Tibial artery (tissue), 4 donors: ENCODE measurements at regions not wholly inside any gene's neighbourhood (a gene's known extent, or its start where the extent isn't known, plus 50 kb on each side); places are given as distances from the start of the nearest gene placed in this dataset.

ENCODE experiments used
- DNase-seq, 2 donors: peaks; one replicate each; pipeline ENCODE4 v3.0.0-alpha.2; 2019
- H3K27ac ChIP-seq, 2 donors: fragments of 200-600 bp; sonication (generic) in 1 of 2; 1 replicate in 1 of 2; 2 replicates in 1 of 2; pipeline ENCODE4 v1.5.1; 2018 to 2019; ENCODE audit warnings: mild to moderate bottlenecking in 1 of 2
- H3K27me3 ChIP-seq, 2 donors: fragments of 200-600 bp; sonication (generic) in 1 of 2; one replicate each; pipeline versions ENCODE4 v1.5.1 to v1.6.0; 2016 to 2019
- H3K36me3 ChIP-seq, 3 donors: fragments of 200-600 bp; sonication (generic) in 2 of 3; one replicate each; pipeline ENCODE4 v1.5.1; 2016 to 2019; ENCODE audit warnings: mild to moderate bottlenecking in 2 of 3
- H3K4me1 ChIP-seq, 4 donors: fragments of 200-600 bp; sonication (generic) in 2 of 4; 1 replicate in 3 of 4; 2 replicates in 1 of 4; pipeline ENCODE4 v1.5.1; 2016 to 2019
- H3K4me3 ChIP-seq, 2 donors: fragments of 200-600 bp; sonication (generic) in 1 of 2; 1 replicate in 1 of 2; 2 replicates in 1 of 2; pipeline ENCODE4 v1.5.1; 2018 to 2019; ENCODE audit warnings: mild to moderate bottlenecking in 2 of 2
- H3K9me3 ChIP-seq, 3 donors: fragments of 200-600 bp; sonication (generic) in 1 of 3; one replicate each; pipeline ENCODE4 v1.5.1; 2016 to 2019
- CTCF ChIP-seq, 2 experiments: fragments of 200-600 bp in 1 of 2; fragments of 450-650 bp in 1 of 2; IDR thresholded peaks; one replicate each; pipeline ENCODE4 v1.5.1; 2017 to 2019; ENCODE audit warnings: antibody characterized with exemption in 2 of 2, mild to moderate bottlenecking in 1 of 2, moderate library complexity in 1 of 2
- intact Hi-C: fragments of 100-400 bp; cut with DNase I; formaldehyde crosslinking; loops from one replicate; pipeline ENCODE4 v1.15.0; 2023; ENCODE audit warnings: low total_unique reads

DNA sequence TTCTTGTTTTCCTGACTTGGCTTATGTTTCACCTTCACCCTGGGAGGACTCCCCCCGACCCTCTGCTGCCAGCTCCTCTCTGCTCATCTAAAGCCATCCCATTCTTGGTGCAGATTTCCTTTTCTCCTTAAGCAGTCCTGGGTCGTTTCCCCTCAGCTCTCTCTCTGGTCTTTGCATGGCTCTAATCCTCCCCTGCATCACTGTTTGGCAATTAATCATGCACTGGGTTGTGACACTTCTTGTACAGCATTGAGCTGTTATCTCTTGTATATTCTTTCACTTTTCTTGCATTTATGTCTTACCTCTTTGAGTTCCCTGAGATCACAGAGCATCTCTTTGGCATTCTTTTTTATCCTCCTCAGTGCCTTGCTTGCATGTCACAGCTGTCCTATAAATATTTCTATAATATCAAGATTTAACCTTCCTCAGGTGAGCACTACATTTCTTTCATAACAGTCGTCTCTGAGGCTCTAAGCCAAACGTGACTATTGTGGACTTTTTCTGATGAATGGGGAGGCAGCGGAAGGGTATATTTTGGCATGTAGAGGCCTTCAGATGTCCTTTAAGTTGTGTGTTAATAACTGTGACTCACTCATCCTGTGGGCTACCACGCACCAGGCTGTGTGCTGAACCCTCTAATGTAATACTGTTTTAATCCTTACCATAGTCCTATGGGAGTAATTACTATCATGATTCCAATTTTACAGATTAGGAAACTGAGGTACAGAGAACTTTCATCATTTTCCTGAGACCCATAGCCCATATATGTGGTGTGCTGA, 507.5 kb downstream of the SLC4A3 start:
- no peak for DNase-seq
- Histone ChIP-seq H3K4me1 (no peaks in the 10 kb centered on the region), H3K36me3 (no peaks in the 10 kb centered on the region), H3K27me3 (no peaks in the 10 kb centered on the region), H3K27ac (no peak overlapping the region), H3K4me3 (no peak overlapping the region), H3K9me3 (peaks cover 0 to 12% (median 6%) of the 10 kb centered on the region in 3 donors)
- no peak for TF ChIP-seq CTCF (IDR thresholded peaks at IDR 0.05)
- intact Hi-C loops: no loop called here

DNA sequence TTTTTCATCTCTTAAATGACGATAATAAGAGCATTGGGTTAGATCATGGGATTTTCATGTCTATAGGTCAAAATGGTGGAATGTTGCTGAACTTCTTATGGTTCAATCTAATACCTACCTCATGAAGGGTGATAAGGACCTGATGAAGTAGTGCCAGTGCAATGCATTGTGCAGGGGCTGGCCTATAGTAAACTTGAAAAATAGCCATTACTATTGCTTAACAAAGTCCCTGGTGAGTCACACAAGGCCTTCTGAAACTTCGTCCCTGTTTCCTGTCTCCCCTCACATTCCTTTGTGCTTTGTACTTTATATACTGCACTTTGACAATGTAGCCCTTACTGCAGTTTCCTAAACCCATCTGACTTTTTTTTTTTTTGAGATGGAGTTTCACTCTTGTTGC, 515.9 kb downstream of the SLC4A3 start:
- no peak overlapping the region for H3K27ac ChIP-seq
- DNase-seq: no peak

GRCh38 chr2:220144411-220144810, 517.0 kb downstream of the SLC4A3 start:
- Histone ChIP-seq H3K36me3 (no peaks in the 10 kb centered on the region), H3K27me3 (no peaks in the 10 kb centered on the region), H3K27ac (no peak overlapping the region), H3K4me1 (peaks cover 0 to 12% (median 6%) of the 10 kb centered on the region in 4 donors), H3K9me3 (no peaks in the 10 kb centered on the region), H3K4me3 (no peak overlapping the region)
- intact Hi-C loops: no loop called here
- DNase-seq: no peak
- no peak for TF ChIP-seq CTCF (IDR thresholded peaks at IDR 0.05)

More for the DNA sequence above, 515.9 kb downstream of the SLC4A3 start:
- Histone ChIP-seq H3K9me3 (no peaks in the 10 kb centered on the region), H3K4me1 (peaks cover 0 to 12% (median 6%) of the 10 kb centered on the region in 4 donors), H3K27me3 (no peaks in the 10 kb centered on the region), H3K36me3 (no peaks in the 10 kb centered on the region), H3K4me3 (no peak overlapping the region)
- intact Hi-C loops: no loop called here
- TF ChIP-seq CTCF (IDR thresholded peaks at IDR 0.05): no peak

- no peak overlapping the region for H3K4me3 ChIP-seq
- no peak overlapping the region for H3K27ac ChIP-seq
- no peak for TF ChIP-seq CTCF (IDR thresholded peaks at IDR 0.05)
- intact Hi-C loops: no loop called here
- no peaks in the 10 kb centered on the region for H3K36me3 ChIP-seq
- DNase-seq: no peak
- H3K4me1 ChIP-seq: peaks cover 0 to 12% (median 6%) of the 10 kb centered on the region in 4 donors
- H3K27me3 ChIP-seq: no peaks in the 10 kb centered on the region
- no peaks in the 10 kb centered on the region for H3K9me3 ChIP-seq
These were observed 520.0 kb downstream of the SLC4A3 start for GRCh38 chr2:220147161-220148038.

DNA sequence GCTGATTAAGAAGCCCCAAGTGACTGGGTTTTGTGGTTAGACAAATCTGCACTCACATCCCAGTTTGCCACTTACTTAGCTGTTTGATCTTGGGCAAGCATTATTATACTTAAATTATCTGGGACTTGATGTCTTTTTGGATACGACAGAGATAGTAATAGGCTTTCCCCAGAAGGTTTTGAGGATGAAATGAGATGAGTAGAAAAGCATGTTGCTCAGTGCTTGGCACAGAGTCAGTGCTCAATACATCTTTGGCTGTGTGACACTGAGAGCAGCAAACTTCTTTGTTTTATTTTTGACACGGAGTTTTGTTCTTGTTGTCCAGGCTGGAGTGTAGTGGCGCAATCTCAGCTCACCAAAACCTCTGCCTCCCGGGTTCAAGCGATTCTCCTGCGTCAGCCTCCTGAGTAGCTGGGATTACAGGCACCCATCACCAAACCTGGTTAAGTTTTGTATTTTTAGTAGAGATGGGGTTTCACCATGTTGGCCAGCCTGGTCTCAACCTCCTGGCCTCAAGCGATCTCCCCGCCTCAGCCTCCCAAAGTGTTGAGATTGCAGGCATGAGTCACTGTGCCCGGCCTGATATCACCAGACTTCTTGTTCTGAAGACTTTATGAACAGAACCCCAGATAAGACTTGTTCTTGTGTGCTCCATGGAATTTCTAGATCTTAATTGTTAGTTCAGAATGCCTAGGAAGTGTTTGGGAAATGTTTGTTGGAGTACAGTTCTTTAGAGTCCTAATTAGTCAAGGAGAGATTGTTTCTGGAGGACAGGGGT, 521.2 kb downstream of the SLC4A3 start:
- intact Hi-C loops: no loop called here
- no peak for TF ChIP-seq CTCF (IDR thresholded peaks at IDR 0.05)
- no peak for DNase-seq
- H3K27ac ChIP-seq: no peak overlapping the region
- H3K4me3 ChIP-seq: no peak overlapping the region
- no peaks in the 10 kb centered on the region for H3K27me3 ChIP-seq
- no peaks in the 10 kb centered on the region for H3K9me3 ChIP-seq
- no peaks in the 10 kb centered on the region for H3K36me3 ChIP-seq
- H3K4me1 ChIP-seq: peaks cover 0 to 12% (median 6%) of the 10 kb centered on the region in 4 donors
